Kidney epithelial cell (primary cell): ENCODE measurements at regions not wholly inside any gene's neighbourhood (a gene's known extent, or its start where the extent isn't known, plus 50 kb on each side); places are given as distances from the start of the nearest gene placed in this dataset.
"Not testable (repeated sequence)": the region's sequence is repeated elsewhere in the genome, so short reads cannot be mapped to it uniquely, and the experiment has no call there.

ENCODE experiments used
- DNase-seq: peaks from one replicate; pipeline ENCODE4 v3.0.0-alpha.2; 2010; ENCODE audit warnings: low read depth
- H3K27me3 ChIP-seq: 2 replicates; pipeline ENCODE4 v1.6.0; 2011; ENCODE audit warnings: low read length; ENCODE audit not compliant: control insufficient read depth, insufficient read depth
- H3K36me3 ChIP-seq: 2 replicates; pipeline ENCODE4 v1.5.1; 2011; ENCODE audit warnings: low read length; ENCODE audit not compliant: control insufficient read depth, insufficient read depth
- H3K4me3 ChIP-seq: 2 replicates; pipeline ENCODE4 v1.5.1; 2011; ENCODE audit warnings: low read depth, mild to moderate bottlenecking, control low read depth, low read length
- CTCF ChIP-seq: IDR thresholded peaks from 2 replicates; pipeline ENCODE4 v1.5.1; 2011; ENCODE audit warnings: mild to moderate bottlenecking, moderate library complexity, low read length, control low read depth, inconsistent platforms; ENCODE audit not compliant: insufficient read depth, poor library complexity, severe bottlenecking

DNA sequence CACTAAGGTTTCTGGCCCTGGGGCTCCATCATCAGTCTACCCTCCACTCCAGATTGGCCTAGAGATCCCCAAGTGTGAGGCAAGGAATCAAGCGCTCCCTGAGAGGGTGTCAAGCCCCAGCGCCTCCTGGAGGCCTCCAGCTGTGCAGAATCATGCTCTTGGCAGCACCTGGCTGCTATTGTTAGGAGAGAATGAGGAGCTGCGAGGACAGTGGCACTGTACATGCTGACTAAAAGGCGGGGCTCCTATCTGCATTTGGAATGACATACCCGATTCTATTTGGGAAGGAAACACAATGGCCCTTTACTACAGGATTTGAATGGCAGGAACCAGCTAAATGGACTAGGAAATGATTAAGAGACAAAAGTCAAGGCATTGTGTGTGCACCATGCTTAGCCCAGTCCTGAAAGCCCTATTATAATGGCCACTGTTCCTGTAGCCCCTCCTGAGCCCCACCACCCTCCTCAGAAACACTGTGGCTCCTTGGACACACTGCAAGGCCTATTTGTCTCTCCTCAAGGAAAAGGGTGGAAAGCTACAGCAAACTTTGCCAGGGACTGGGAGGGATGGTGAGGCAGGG lies 106.1 kb downstream of the KBTBD2 start:
- H3K4me3 ChIP-seq, DNase-seq, H3K36me3 ChIP-seq, H3K27me3 ChIP-seq: not testable (repeated sequence)

- not testable (repeated sequence) for DNase-seq
These were observed 111.7 kb downstream of the KBTBD2 start for GRCh38 chr7:32779895-32780294.

GRCh38 chr7:32779167-32779566 lies 112.4 kb downstream of the KBTBD2 start:
- no peak overlapping the region for H3K4me3 ChIP-seq
- no peaks in the 10 kb centered on the region for H3K27me3 ChIP-seq
- DNase-seq: no peak
- no peak for TF ChIP-seq CTCF
- H3K36me3 ChIP-seq: no peaks in the 10 kb centered on the region

More at GRCh38 chr7:32779895-32780294, 111.7 kb downstream of the KBTBD2 start:
- H3K4me3 ChIP-seq, H3K27me3 ChIP-seq, H3K36me3 ChIP-seq: not testable (repeated sequence)

- not testable (repeated sequence) for DNase-seq, H3K36me3 ChIP-seq, H3K4me3 ChIP-seq, H3K27me3 ChIP-seq
These were observed 114.4 kb downstream of the KBTBD2 start for GRCh38 chr7:32777041-32777666.

DNA sequence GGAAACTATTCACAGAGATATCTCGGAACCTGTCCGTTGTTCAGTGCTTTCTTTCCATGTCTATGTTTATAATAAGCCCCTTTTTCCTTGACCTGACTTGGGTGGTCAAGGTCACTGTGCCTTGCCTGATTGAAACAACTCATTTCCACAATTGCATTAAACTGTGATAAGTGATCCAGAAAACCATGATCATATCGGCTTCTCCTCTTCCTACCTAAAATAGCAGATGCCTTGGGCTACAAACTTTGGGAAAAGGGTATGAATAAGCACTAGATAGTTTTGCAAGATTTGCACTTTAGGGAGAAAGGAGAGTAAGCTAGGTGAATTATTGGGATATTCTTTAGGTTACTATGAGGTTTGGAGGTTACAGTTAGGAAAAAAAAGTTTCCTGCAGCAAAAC lies 115.2 kb downstream of the KBTBD2 start:
- not testable (repeated sequence) for DNase-seq, H3K4me3 ChIP-seq, H3K27me3 ChIP-seq, H3K36me3 ChIP-seq

- H3K36me3 ChIP-seq, H3K4me3 ChIP-seq, H3K27me3 ChIP-seq, DNase-seq: not testable (repeated sequence)
These were observed 115.8 kb downstream of the KBTBD2 start for GRCh38 chr7:32775809-32776208.

GRCh38 chr7:32774541-32774951 lies 117.0 kb downstream of the KBTBD2 start:
- H3K27me3 ChIP-seq: no peaks in the 10 kb centered on the region
- no peak for TF ChIP-seq CTCF
- no peak overlapping the region for H3K4me3 ChIP-seq
- DNase-seq: no peak
- H3K36me3 ChIP-seq: no peaks in the 10 kb centered on the region

GRCh38 chr7:32768866-32769510 lies 122.6 kb downstream of the KBTBD2 start:
- not testable (repeated sequence) for H3K4me3 ChIP-seq, H3K27me3 ChIP-seq, H3K36me3 ChIP-seq, DNase-seq

- H3K4me3 ChIP-seq, DNase-seq, H3K36me3 ChIP-seq, H3K27me3 ChIP-seq: not testable (repeated sequence)
These were observed 123.2 kb downstream of the KBTBD2 start for GRCh38 chr7:32768338-32768737.
